ENCODE measurements at regions not wholly inside any gene's neighbourhood (a gene's known extent, or its start where the extent isn't known, plus 50 kb on each side); places are given as distances from the start of the nearest gene placed in this dataset.

GRCh38 chr7:1286946-1287645, 54.4 kb downstream of the UNCX start:
- no peaks in the 10 kb centered on the region for H3K9me3 ChIP-seq (ENCODE audit: control insufficient read depth, insufficient read depth, low read length)
- H3K9ac ChIP-seq (ENCODE audit: low read depth, low read length), result no peak overlapping the region
- H3K36me3 ChIP-seq (ENCODE audit: insufficient read depth, low read length), result no peaks in the 10 kb centered on the region
- no peaks in the 10 kb centered on the region for H3K4me1 ChIP-seq (ENCODE audit: insufficient read depth, low read length)

- Histone ChIP-seq H3K4me1 (ENCODE audit: insufficient read depth, low read length) (no peaks in the 10 kb centered on the region), H3K9ac (ENCODE audit: low read depth, low read length) (no peak overlapping the region), H3K9me3 (ENCODE audit: control insufficient read depth, insufficient read depth, low read length) (no peaks in the 10 kb centered on the region), H3K36me3 (ENCODE audit: insufficient read depth, low read length) (no peaks in the 10 kb centered on the region)
These were observed 55.1 kb downstream of the UNCX start for GRCh38 chr7:1287752-1288201.

GRCh38 chr7:1288390-1288995, 55.8 kb downstream of the UNCX start:
- Histone ChIP-seq H3K4me1 (ENCODE audit: insufficient read depth, low read length) (no peaks in the 10 kb centered on the region), H3K36me3 (ENCODE audit: insufficient read depth, low read length) (no peaks in the 10 kb centered on the region), H3K9ac (ENCODE audit: low read depth, low read length) (no peak overlapping the region), H3K9me3 (ENCODE audit: control insufficient read depth, insufficient read depth, low read length) (no peaks in the 10 kb centered on the region)

GRCh38 chr7:1288996-1289551, 56.4 kb downstream of the UNCX start:
- Histone ChIP-seq H3K36me3 (ENCODE audit: insufficient read depth, low read length) (no peaks in the 10 kb centered on the region), H3K4me1 (ENCODE audit: insufficient read depth, low read length) (no peaks in the 10 kb centered on the region), H3K9me3 (ENCODE audit: control insufficient read depth, insufficient read depth, low read length) (no peaks in the 10 kb centered on the region), H3K9ac (ENCODE audit: low read depth, low read length) (no peak overlapping the region)

- H3K9me3 ChIP-seq (ENCODE audit: control insufficient read depth, insufficient read depth, low read length), result no peaks in the 10 kb centered on the region
- H3K4me1 ChIP-seq (ENCODE audit: insufficient read depth, low read length), result no peaks in the 10 kb centered on the region
- H3K36me3 ChIP-seq (ENCODE audit: insufficient read depth, low read length), result no peaks in the 10 kb centered on the region
- peak overlapping the region; percentile 26; the same call in 1 of the 2 replicates for H3K9ac ChIP-seq (ENCODE audit: low read depth, low read length)
These were observed 57.0 kb downstream of the UNCX start for GRCh38 chr7:1289666-1290025.

- H3K9me3 ChIP-seq (ENCODE audit: control insufficient read depth, insufficient read depth, low read length), result no peaks in the 10 kb centered on the region
- no peaks in the 10 kb centered on the region for H3K36me3 ChIP-seq (ENCODE audit: insufficient read depth, low read length)
- peak overlapping the region; percentile 26; the same call in 1 of the 2 replicates for H3K9ac ChIP-seq (ENCODE audit: low read depth, low read length)
- H3K4me1 ChIP-seq (ENCODE audit: insufficient read depth, low read length), result no peaks in the 10 kb centered on the region
These were observed 57.5 kb downstream of the UNCX start for GRCh38 chr7:1290026-1290678.

- Histone ChIP-seq H3K4me1 (ENCODE audit: insufficient read depth, low read length) (no peaks in the 10 kb centered on the region), H3K9ac (ENCODE audit: low read depth, low read length) (peak overlapping the region; percentile 26; the same call in 1 of the 2 replicates), H3K36me3 (ENCODE audit: insufficient read depth, low read length) (no peaks in the 10 kb centered on the region), H3K9me3 (ENCODE audit: control insufficient read depth, insufficient read depth, low read length) (no peaks in the 10 kb centered on the region)
These were observed 58.1 kb downstream of the UNCX start for GRCh38 chr7:1290679-1291356.

GRCh38 chr7:1291357-1291689, 58.7 kb downstream of the UNCX start:
- Histone ChIP-seq H3K9ac (ENCODE audit: low read depth, low read length) (no peak overlapping the region), H3K36me3 (ENCODE audit: insufficient read depth, low read length) (no peaks in the 10 kb centered on the region), H3K9me3 (ENCODE audit: control insufficient read depth, insufficient read depth, low read length) (no peaks in the 10 kb centered on the region), H3K4me1 (ENCODE audit: insufficient read depth, low read length) (no peaks in the 10 kb centered on the region)

- no peaks in the 10 kb centered on the region for H3K9me3 ChIP-seq (ENCODE audit: control insufficient read depth, insufficient read depth, low read length)
- no peak overlapping the region for H3K9ac ChIP-seq (ENCODE audit: low read depth, low read length)
- H3K4me1 ChIP-seq (ENCODE audit: insufficient read depth, low read length), result no peaks in the 10 kb centered on the region
- no peaks in the 10 kb centered on the region for H3K36me3 ChIP-seq (ENCODE audit: insufficient read depth, low read length)
These were observed 59.4 kb downstream of the UNCX start for GRCh38 chr7:1291845-1292765.

GRCh38 chr7:1292972-1293830, 60.5 kb downstream of the UNCX start:
- Histone ChIP-seq H3K9ac (ENCODE audit: low read depth, low read length) (no peak overlapping the region), H3K36me3 (ENCODE audit: insufficient read depth, low read length) (no peaks in the 10 kb centered on the region), H3K9me3 (ENCODE audit: control insufficient read depth, insufficient read depth, low read length) (no peaks in the 10 kb centered on the region), H3K4me1 (ENCODE audit: insufficient read depth, low read length) (no peaks in the 10 kb centered on the region)

- no peaks in the 10 kb centered on the region for H3K36me3 ChIP-seq (ENCODE audit: insufficient read depth, low read length)
- H3K4me1 ChIP-seq (ENCODE audit: insufficient read depth, low read length), result no peaks in the 10 kb centered on the region
- H3K9me3 ChIP-seq (ENCODE audit: control insufficient read depth, insufficient read depth, low read length), result no peaks in the 10 kb centered on the region
- H3K9ac ChIP-seq (ENCODE audit: low read depth, low read length), result no peak overlapping the region
These were observed 61.3 kb downstream of the UNCX start for GRCh38 chr7:1293950-1294411.

GRCh38 chr7:1295776-1296355, 63.2 kb downstream of the UNCX start:
- Histone ChIP-seq H3K9ac (ENCODE audit: low read depth, low read length) (no peak overlapping the region), H3K36me3 (ENCODE audit: insufficient read depth, low read length) (no peaks in the 10 kb centered on the region), H3K4me1 (ENCODE audit: insufficient read depth, low read length) (no peaks in the 10 kb centered on the region), H3K9me3 (ENCODE audit: control insufficient read depth, insufficient read depth, low read length) (no peaks in the 10 kb centered on the region)
